NCI-H1105 (cell line): ENCODE measurements at regions not wholly inside any gene's neighbourhood (a gene's known extent, or its start where the extent isn't known, plus 50 kb on each side); places are given as distances from the start of the nearest gene placed in this dataset.
A peak's percentile ranks its signal among the peaks of the same experiment; 100 is the strongest.

Source experiments
- DNase-seq: peaks from one replicate; lab custom pipeline; 2025; lab: John Stamatoyannopoulos, UW

DNA sequence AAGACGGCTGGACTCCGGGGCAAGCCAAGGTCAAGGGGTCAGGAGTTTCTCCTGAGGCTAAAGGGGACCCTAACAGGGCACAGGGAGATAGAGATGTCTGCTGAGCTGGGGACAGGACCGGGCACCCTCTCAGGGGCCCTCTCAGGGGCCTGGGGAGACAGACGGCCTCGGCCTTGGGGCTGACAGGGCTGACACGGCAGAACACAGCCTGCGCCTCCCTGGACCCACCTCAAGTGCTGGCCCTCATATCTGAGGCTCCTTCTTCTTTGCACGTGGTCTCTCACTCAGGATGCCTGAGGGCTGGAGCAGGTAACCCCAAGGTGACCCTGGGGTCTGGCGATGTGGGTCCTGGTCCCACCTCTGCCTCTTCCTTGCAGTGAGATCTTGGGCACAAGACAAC is 186.9 kb upstream of the TNRC6C start:
- DNase-seq, result no peak

DNA sequence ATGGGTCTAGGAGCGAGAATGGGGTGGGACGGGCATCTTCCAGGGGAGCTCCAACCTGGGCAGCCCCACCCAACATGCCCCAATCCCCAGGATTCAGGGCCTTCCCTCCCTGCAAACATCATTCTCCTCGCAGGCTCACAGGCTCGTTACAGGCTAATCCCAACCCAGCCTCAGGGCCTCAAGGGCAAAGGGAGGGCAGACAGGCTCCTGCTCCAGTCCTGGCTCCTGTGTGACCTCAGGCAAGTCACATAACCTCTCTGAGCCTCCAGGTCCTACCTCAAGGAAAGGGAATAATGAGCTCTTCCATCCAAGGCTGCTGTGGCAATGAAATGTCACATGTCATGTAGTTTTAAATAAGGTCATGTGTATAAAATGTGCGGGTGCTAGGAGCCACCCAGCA is 186.5 kb upstream of the TNRC6C start:
- no peak for DNase-seq

DNA sequence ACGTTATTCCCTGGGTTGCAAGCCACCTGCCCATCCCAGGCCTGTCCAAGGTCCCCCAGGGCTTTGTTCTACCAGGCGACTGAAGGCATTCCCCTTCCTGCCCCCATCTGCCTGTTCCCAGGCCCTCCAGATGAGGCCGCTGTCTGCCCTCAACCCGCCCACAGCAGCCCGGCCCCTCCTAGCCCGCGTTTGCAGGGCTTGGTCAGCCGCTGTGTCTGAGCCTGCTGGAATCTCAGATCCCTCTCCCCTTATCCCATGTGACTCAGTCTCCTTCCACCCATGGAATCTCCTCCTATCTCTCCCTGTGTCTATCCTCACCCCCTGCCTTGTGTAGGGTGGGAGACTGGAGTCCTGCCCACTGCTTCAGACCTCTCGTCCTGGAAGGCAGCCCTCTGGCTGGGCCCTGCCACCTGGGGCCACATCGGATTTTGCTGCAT is 186.0 kb upstream of the TNRC6C start:
- no peak for DNase-seq

DNA sequence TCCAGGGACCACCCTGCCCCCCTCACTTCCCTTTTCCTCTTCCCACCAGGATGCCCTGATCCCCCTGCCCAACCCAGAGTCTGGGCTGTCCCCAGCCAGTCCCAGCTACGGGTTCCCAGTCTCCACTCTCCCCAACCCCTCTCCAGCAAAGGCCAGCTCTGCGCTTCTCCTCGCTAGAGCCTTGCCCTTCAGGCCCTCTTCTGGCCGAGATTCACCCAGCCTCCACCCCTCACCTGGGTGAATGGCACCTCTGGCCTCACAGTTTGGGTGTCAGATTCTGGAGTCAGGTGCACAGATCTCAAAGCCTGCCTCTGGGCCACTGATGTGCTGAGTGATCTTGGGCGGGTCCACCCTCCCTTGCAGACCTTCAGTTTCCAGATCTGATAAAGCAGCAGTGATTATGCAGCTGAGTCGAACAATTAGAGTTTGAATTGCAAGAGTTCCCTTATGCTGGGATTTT is 185.6 kb upstream of the TNRC6C start:
- DNase-seq, result no peak

DNA sequence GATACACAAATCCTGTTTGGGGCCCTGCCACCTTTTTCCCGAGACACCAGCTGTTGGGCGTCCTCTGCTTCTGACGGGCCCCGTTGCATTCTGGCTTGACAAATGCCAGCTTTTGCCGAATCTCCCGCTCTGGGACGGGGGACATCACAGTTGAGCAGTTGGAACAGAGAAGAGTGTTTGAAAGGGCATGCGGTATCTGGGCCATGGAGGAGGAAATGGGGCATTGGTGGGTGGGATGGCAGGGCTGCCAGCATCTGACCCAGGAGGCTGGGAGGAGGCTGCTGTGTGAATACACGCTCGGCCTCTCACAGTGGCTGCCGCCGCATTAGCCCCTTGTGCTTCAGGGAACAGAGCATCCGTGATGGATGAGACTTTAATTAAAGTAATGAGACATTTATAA is 184.3 kb upstream of the TNRC6C start:
- no peak for DNase-seq

GRCh38 chr17:77778636-77779489 is 179.6 kb upstream of the TNRC6C start:
- no peak for DNase-seq

DNA sequence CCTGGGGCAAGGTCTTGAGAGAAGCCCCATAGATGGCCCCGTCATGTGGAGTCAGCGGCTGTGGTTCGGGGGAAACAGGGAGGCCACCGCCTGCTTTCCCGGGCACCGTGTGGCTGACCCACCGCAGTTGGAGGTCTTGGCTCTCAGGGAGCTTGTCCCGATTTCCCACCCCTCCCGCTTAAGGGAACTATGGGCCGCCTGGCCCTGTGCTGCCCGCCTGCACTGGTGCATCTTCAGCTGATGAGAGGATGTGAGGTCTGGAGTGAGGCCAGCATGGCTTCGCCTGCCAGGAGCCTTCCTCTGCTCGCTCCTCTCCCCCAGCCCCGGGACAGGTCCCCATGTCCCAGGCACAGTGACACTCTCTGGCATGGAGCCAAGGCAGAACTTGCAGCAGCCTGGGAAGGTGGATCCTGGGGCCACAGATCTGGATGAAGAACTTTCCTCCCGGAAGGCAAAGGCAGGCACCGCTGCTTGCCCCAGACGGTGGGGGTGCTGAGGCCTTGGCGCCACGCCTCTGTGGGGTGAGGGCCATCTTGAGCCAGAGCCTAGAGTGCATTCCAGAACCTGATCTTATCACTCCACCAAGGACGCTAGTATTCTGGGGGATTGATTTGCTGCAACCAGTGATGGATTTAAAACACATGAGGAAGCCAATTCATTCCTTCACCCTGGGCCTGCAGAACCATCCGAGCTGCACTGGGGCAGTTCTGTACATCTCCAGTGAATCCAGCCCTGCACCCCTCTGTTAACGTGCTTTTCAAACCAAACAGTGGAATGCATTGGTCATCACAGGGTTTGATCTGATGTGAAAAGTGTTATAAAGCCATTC is 178.6 kb upstream of the TNRC6C start:
- DNase-seq, result no peak

DNA sequence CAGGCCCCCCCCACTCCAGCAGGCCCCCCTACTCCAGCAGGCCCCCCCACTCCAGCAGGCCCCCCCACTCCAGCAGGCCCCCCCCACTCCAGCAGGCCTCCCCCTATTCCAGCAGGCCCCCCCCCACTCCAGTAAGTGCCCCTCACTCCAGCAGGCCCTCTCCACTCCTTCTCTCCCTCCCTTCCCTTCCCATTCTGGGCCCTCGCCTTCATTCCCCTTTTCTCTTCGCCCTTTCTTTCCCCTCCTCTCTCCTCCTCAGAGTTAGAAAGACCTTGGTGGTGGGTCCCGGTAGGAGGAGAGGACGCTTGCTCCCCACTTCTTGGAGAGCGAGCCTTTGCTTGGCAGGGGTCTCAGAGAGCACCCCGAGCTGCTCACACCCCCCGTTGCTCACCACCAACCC is 177.0 kb upstream of the TNRC6C start:
- DNase-seq, result no peak

GRCh38 chr17:77782201-77782600 is 176.3 kb upstream of the TNRC6C start:
- no peak for DNase-seq

- DNase-seq, result no peak
These were observed 175.9 kb upstream of the TNRC6C start for GRCh38 chr17:77782611-77783010.

- DNase-seq, result no peak
These were observed 174.3 kb upstream of the TNRC6C start for GRCh38 chr17:77783991-77784820.

DNA sequence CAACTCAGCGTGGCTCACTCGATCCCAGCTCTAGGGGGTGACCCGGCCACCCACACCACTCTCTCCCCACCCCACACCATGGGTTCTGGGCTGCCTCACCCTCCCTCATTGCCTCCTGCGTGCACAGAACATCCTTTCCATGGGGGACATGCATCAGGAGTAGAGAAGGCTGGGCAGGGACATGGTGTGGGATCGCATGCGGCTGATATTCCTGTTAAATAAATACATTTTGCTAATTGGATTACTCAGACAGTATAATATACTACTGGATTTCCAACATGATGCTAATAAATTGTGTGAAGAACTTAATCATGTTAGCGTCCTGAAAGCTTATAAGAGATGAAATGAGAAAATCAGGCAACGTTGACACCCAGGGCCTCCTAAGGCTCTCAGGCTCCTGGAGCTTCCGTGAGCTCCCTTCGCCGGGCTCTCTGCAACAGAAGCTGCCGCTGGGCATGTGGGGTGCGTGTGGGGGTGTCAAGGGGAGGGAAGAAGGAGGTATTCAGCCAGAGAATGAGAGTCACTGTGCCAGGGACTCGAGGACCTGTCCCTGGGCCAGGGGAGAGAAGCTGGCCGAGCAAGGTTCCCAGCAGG is 173.1 kb upstream of the TNRC6C start:
- DNase-seq, result no peak

GRCh38 chr17:77786090-77786489 is 172.4 kb upstream of the TNRC6C start:
- DNase-seq, result no peak

DNA sequence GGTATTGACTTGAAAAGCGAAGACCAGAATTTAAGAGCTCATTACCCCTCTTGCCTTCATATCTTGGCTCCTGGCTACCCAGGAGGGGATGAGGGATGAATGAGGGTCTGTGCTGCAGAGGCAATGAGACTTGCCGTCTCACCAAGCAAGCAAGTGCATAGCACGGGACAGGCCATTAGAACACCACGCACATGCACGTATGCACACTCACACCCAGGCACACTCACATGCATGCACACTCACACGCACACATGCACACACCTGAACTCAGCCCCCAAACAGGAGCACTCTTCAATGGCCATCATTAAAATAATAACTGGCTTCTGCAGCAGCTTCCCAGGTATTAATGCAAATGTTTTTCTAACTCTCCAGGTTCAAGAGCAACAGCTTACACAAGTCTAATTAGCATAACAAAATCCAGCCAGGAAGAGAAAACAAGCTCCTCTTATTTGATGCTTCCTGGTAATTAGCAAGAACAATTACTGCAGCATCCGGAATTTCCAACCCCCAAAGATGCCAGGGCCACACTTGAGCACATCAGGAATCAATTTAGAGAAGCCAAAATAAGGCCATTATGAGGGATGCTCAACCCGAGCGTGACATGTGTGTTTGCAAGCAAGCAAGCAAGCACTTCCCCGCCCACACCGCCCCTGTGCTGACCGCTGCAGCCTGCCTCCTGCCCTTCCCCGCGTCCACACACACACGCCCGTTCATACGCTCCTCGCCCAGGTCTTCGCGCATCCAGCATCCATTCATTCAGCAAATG is 171.6 kb upstream of the TNRC6C start:
- DNase-seq, result peak; percentile 44

DNA sequence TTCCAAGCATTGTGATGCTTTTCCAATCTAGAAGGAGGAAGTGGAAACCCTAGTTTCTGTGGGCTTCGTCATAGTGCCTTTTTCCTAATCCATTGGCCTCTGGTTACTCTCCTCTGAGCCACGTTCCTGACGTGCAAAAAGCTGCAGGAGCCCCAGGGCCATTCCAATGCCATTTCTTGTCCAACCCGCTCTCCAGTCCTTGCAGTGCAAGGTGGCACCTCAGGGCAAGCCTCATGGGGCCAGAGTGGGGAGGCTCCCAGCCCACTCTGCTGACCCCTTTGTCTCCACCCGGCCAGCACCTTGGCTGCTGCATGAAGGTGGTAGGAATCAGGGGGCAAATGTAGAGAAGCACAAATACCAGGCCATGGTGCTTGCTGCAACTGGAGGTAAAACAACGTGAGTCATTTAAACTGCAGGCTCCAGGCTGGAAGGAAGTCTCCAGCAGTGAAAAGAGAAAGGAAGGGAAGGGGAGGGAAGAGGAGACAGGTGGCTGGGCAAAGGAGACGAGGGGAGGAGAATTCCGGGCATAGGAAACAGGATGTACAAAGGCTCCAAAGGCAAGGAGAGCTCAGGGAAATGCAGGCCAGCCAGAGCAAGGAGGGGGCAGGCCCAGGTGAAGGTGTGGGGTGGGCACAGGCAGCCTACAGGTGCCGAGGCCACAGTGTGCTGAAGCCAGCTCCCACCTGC is 168.2 kb upstream of the TNRC6C start:
- DNase-seq, result no peak

- DNase-seq, result no peak
These were observed 165.9 kb upstream of the TNRC6C start for GRCh38 chr17:77792626-77793025.

- no peak for DNase-seq
These were observed 165.1 kb upstream of the TNRC6C start for GRCh38 chr17:77793146-77793970.

GRCh38 chr17:77793971-77794235 is 164.6 kb upstream of the TNRC6C start:
- no peak for DNase-seq

DNA sequence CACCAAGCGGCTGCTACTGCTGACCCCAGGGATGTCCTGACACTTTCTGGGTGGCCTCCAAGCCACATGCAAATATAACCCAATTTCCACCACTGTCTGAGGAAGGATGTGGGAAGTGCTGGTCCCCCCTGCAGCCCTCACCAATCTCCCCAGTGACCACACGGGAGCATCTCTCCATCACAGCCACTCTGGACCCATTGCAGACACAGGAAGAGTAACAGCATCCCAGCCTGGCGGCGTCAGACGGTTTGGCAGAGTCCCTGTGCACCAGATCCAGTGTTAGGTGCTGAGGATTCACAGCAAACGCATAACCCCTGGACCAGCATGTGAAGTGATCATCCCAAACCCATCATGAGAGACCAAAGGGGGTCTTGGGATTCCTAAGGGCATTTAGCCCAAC is 163.7 kb upstream of the TNRC6C start:
- DNase-seq, result no peak

DNA sequence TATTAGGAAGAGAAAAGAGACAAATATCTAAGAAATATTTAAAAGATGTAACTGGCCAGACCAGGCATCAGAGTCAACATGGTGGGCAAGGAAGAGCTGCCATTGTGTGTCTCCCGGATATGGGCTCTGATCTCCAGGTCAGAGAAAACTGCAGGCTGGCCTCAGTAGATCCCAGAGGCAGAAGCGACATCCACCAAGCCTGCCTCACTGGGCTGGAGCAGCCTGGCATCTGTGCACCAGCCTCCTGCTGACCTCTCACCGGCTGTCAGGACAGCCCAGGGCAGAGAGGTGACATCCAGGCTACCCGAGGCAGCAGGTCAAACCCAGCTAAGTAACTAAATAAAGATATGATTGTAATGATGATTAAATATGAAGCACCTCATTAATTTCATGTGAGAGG is 162.8 kb upstream of the TNRC6C start:
- DNase-seq, result no peak
